NCI-H524 (cell line): ENCODE measurements at regions not wholly inside any gene's neighbourhood (a gene's known extent, or its start where the extent isn't known, plus 50 kb on each side); places are given as distances from the start of the nearest gene placed in this dataset.
"Not testable (repeated sequence)": the region's sequence is repeated elsewhere in the genome, so short reads cannot be mapped to it uniquely, and the experiment has no call there.

Experiments used
- DNase-seq, 2 experiments: peaks; one replicate each; lab custom pipeline; 2025; lab: John Stamatoyannopoulos, UW

GRCh38 chr10:130261766-130262165, 125.6 kb downstream of the GLRX3 start:
- no peak for DNase-seq

GRCh38 chr10:130263289-130263688, 127.1 kb downstream of the GLRX3 start:
- DNase-seq: peak in 1 of 2 experiments; percentile 0

- DNase-seq: no peak
Observed at GRCh38 chr10:130265542-130265941, 129.4 kb downstream of the GLRX3 start.

- DNase-seq: no peak
Observed at GRCh38 chr10:130282492-130283218, 146.5 kb downstream of the GLRX3 start.

GRCh38 chr10:130283219-130283545, 147.0 kb downstream of the GLRX3 start:
- DNase-seq: no peak

- DNase-seq: not testable (repeated sequence)
Observed at GRCh38 chr10:130295761-130296160, 159.6 kb downstream of the GLRX3 start.

- no peak for DNase-seq
Observed at GRCh38 chr10:130300608-130301020, 164.4 kb downstream of the GLRX3 start.

GRCh38 chr10:130301021-130301892, 165.1 kb downstream of the GLRX3 start:
- DNase-seq: peak; percentile 22 to 39

GRCh38 chr10:130326954-130327353, 190.8 kb downstream of the GLRX3 start:
- peak in 1 of 2 experiments; percentile 2 for DNase-seq

GRCh38 chr10:130329792-130330191, 193.6 kb downstream of the GLRX3 start:
- no peak for DNase-seq

GRCh38 chr10:130333185-130333584, 197.0 kb downstream of the GLRX3 start:
- peak in 1 of 2 experiments; percentile 14 for DNase-seq

- no peak for DNase-seq
Observed at GRCh38 chr10:130335336-130335735, 199.1 kb downstream of the GLRX3 start.

- no peak for DNase-seq
Observed at GRCh38 chr10:130336617-130337304, 200.6 kb downstream of the GLRX3 start.

- no peak for DNase-seq
Observed at GRCh38 chr10:130337305-130337640, 201.1 kb downstream of the GLRX3 start.

GRCh38 chr10:130337696-130338635, 201.8 kb downstream of the GLRX3 start:
- no peak for DNase-seq

GRCh38 chr10:130338636-130339024, 202.4 kb downstream of the GLRX3 start:
- no peak for DNase-seq

- no peak for DNase-seq
Observed at GRCh38 chr10:130339091-130339490, 202.9 kb downstream of the GLRX3 start.

GRCh38 chr10:130339911-130340310, 203.7 kb downstream of the GLRX3 start:
- no peak for DNase-seq

GRCh38 chr10:130340816-130341215, 204.6 kb downstream of the GLRX3 start:
- no peak for DNase-seq

GRCh38 chr10:130341356-130341755, 205.2 kb downstream of the GLRX3 start:
- DNase-seq: peak in 1 of 2 experiments; percentile 16

GRCh38 chr10:130345728-130346127, 209.5 kb downstream of the GLRX3 start:
- DNase-seq: no peak

GRCh38 chr10:130350996-130351395, 214.8 kb downstream of the GLRX3 start:
- DNase-seq: no peak
